GM19035 (cell line): ENCODE measurements at regions not wholly inside any gene's neighbourhood (a gene's known extent, or its start where the extent isn't known, plus 50 kb on each side); places are given as distances from the start of the nearest gene placed in this dataset.

Experiments
- ATAC-seq: cut with Tn5 transposase; IDR thresholded peaks from one replicate; pipeline ENCODE4 v1.9.1; 2021; ENCODE audit not compliant: unreplicated experiment

DNA sequence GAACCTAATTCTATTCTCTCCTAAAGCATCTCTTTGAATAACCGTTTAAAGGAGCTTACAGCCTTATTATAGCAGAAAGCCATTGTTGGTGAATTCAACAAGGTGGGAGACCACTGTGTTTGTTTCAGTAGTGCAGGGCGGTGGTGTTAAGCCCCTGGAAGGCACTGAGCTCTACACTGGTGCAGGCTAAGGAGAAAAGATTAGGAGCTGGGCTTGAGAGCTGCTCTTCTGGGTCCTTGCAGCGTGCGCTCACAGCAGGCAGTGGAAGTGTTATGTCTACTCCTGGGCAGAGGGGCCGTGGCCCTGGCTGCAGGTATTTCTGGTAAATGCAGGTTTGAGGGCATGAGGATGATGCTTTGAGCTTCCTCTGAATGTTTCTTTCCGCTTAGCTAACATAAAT is 361.2 kb downstream of the RNF144B start:
- no peak for ATAC-seq

DNA sequence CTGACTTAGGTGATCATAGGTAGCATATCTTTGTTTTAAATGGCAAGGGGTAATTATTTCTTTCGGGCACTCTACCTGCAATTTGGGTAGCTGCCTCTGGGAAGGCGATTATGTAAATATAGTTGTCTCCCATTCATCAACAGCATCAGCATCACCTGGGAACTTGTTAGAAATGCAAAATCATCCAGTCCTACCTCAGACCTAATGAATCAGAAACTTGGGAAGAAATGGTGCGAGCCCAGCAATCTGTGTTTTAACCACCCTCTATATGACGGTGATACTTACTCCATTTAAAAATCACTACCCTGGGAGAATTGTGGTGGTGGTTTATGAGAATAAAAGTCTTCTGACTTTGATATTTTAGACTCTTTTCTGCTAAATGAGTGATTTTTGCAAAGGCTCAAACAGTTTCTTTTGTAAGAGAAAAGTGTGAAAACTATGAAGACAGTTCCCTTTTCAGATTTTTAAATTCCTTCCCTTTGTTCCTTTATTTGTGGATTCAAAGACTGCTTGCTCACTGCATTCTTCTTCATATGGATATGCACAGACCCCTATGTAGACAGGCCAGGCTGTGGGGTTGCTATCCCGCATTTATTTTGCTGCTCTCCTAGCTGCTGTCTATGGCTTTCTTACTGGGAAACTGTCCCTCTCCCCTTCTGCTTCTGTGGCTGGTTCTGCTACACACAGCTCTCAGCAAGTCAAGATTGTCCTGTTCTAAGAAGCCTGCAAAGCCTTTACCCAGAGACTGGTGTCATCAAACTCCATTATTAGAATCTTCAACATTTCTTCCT is 365.3 kb downstream of the RNF144B start:
- no peak for ATAC-seq

DNA sequence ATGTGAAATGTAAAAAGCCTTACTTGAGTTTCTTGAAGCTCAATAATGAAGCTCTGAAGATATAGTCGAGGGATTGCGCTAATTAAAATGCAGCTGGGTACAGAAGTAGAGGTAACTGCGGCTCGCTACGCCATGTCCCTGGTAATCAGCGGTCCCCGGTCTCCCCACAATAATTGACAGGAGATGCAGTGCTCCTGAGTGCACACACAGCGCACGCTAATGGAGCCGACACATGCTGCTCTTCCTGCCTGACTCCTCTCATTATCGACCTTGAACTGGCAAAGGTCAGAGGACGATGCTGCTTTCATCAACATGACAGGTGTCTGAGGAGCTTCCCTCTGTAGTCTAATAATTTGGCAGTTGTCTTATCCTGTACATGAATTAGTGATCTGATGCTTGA is 365.9 kb downstream of the RNF144B start:
- ATAC-seq: no peak

DNA sequence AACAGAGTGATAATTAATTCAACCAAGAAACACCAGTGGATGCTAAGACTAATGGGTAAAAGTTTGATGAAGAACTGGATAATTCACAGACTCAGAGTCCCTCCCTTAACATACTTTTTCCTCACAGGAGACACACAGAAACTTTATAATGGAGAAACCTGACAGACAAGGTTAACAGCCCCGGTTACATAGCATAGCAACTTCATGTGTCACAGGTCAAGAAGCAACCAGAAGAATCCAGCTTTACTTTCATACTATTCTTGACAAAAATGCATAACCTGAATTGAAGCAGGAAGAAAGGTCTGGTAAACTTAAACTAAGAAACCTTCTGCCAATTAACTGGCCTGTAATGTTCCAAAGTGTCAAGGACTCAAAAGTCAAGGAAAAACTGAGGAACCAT is 375.9 kb downstream of the RNF144B start:
- ATAC-seq: no peak

DNA sequence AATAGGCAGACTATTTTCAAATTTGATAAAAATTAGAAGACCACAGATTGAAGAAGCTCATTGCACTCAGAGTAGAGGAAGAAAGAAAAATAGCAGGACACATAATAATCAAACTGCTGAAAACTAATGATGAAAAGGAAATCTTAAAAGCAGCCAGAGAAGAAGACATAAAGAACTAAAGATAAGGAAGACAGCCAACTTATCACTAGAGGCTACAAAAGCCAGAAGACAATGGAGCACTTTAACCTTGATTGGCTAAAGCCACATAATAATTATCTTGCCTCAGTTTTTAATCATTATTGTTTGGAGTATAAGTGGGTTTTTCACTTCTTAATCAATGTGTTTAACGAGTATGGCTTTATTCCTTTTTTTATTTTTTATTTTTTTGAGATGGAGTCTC is 397.6 kb downstream of the RNF144B start:
- no peak for ATAC-seq

DNA sequence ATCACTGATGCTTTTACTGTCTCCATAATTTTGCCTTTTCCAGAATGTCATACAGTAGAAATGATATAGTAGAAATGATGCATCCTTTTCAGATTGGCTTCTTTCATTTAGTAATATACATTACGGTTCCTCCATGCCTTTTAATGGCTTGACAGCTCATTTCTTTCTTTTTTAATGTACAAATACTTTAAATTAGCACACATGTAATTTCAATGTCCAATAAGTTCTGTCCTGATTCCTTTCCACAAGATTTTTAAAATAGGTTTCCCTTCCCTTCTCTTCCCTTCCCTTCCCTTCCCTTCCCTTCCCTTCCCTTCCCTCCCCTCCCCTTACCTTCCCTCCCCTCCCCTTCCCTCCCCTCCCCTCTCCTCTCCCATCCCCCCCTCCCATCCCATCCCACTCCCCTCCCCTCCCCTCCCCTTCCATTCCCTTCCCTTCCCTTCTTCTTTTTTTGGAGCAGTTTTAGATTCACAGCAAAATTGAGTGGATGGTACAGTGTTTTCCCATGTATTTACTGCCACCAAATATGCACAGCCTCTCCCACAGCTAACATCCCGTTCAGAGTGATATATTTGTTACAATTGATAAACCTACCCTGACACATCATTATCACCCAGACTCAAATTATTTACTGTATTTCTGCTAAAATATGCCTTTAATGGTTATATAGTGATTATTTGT is 398.8 kb downstream of the RNF144B start:
- no peak for ATAC-seq

DNA sequence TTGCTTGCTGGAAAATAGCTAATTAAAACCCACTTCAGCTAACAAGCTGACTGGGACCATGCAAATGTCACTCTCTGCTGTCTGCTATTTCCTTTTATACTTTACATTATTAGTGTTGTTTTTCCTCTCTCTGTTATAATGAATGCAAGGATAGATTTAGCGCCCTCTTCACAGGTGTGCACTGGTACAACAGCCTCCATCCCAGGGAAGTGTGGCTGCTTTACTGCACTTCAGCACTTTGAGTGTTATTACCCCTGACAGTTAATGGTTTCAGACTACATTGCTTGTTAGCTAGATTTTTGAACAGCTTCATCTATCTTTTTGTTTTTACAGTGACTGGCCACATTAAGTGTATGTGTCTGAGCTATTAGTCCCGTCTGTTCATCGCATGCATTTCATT is 405.7 kb downstream of the RNF144B start:
- ATAC-seq: no peak

DNA sequence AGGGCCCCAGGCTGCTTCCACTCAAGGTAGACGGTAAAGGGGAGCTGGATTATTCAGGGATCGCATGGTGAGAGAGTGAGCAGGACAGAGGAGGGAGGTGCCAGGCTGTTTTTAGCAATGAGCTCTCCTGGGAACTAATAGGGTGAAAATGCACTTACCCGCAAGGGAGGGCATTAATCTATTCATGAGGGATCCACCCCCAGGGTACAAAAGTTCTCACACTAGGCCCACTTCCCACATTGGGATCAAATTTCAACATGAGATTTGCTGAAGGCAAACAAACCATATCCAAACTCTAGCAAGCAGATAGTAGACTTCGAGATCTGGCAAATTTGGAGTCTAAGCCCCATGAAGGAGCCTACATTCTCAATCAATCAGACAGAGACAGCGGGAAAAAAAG is 408.6 kb downstream of the RNF144B start:
- ATAC-seq: no peak

DNA sequence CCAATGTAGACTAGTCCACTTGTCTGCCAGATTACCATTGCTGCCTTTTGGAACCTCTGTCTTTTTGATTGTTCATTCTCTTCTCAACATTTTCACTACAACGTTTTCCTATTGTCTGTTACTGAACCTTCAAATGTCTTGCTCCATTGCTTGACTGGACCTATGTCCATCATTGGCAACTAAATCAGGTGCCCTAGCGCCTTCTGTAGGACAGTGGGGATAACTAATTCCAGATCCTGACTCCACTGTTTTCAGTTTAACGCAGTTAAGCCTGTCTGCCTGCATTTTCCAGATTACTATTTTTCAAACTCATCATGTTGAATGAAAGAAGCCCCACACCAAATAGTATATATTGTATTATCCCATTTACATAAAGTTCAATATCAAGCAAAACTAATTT is 433.6 kb downstream of the RNF144B start:
- ATAC-seq: no peak

DNA sequence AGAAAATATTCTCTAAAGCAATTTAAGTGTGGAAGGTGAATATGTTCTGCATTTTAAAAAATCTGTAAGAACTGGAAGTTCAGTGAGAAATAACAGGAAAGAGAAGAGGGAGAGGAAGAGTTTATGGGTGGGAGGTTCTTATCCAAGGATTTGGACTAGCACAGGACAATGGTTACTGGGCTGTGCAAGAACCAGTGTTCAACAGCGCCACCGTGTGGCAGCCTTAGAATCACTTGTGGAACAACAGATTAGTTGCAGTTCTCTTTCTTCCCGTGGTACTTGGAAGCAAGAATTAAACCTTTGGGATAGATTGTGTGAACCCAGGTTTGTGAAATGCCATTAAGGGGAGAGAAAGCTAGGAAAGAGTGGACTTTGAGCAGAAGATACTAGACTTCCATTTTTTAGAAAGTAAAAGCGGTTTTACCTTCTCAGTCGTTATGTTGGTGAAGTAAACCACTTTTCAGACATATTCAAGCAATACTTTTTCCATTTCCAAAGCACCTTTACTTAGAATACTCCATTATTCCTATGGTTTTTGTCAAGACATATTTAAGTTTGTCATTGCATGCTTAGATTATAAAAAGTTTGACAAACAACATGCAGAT is 436.7 kb downstream of the RNF144B start:
- no peak for ATAC-seq

DNA sequence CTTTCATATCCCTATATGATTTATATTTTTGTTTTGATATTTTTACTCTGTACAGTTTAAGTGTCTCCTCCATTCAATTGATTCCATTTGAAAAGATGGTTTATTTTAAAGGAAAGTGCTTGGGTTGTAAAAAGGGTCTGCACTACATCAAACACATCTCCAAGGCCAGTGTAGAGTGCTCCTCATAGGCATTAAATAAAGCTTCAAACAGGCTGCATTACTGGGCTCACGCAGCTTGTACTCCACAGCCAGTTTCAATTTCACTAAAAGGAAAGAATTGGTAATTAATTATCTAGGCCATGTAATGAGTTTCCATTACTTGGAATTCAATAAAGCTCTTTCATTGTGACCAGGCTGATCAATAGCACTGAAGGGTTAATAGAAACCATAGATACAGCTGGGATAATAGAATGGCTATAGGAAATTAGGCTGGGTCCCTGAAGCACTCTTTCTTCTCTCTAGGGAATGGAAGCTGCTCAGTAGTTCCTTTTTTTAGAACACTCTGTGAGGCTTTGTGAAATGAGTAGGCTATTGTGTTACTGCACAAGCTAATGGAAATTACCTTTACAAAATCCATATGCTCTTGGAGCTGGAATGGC is 442.2 kb downstream of the RNF144B start:
- ATAC-seq: no peak

DNA sequence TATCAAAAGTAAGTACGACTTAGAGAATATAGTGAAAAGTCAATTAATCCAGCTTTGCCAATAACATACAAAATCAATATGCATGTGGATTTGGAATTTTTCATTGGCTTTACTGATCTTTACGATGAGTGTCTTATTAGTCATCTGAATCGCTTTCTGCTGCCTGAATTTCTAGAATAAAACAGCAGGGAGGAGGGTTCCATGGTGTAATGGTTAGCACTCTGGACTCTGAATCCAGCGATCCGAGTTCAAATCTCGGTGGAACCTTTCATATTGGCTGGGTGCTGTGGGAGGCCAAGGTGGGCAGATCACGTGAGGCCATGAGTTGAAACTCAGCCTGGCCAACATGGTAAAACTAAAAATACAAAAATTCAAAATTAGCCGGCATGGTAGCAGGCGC is 448.8 kb downstream of the RNF144B start:
- ATAC-seq: no peak

DNA sequence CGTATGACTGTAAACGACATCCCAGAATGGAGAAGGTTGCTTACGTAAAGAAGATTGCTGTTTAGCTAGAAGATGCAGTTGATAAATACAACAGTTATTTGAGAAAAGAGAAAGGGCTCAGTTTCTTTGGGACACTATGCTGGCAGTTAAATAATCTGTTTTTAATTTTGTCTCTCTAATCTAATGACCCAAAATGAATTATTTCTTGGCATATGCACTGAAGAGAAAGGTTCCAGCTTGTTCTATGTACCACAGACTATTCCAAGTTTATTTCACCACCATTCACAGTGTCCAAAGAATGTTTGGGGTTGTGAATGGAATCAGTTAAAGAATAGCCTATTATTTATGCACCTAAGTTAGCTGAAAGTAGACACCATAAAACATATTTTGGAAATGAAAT is 449.9 kb downstream of the RNF144B start:
- no peak for ATAC-seq

DNA sequence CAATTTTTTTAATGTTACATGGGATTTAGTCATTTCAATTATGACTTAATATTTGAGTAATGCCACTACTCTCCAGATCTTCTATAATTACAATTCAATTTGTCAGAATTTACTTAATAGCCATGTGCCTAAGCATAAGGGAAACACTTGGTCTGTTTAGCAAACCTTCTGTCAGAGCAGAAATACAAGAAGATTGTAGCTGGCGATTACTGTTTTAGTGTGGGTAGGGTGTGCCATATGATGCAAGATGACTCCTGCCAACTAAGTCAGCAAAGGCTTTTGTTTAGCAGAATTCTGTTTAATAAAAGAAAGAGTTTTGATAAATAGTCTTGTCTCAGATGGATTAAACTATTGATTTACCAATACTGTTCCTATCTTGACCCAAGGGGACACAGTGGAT is 455.4 kb downstream of the RNF144B start:
- ATAC-seq: no peak

DNA sequence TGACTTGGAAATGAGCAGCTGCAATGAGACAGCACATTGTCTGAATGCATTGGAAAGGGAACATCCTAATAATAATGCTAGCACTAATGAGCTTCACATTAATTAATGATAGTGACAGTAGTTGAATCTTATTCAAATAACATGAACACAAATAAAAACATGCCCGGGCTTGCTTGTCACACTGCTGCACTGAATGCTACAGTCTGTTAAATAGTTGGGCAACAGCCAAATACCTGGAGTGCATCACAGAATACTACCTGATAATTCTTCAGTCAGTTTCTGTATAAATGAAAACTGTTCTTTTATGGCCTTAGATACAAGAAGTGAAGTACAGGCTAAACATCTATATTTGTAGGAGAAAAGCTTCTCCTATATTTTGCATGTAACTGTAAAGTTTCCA is 458.7 kb downstream of the RNF144B start:
- ATAC-seq: no peak

DNA sequence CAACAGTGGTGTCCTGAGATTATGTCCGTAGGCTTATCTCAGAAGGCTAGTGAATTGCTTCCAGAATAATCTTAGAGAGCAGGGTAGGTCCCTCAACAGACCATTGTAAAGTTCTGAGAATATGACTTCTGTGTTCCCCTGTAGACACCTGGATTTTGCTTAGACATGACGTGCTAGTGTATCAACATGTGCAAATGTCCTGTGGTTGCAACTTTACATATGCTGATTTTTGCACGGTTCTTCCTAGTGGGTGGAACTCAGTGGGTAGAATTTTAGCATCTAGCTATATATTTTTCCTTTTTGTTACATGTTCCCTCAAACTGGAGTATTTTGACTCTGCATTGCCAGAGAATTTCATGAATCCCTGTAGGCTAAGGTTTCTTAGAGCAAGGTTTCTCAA is 459.2 kb downstream of the RNF144B start:
- ATAC-seq: no peak

DNA sequence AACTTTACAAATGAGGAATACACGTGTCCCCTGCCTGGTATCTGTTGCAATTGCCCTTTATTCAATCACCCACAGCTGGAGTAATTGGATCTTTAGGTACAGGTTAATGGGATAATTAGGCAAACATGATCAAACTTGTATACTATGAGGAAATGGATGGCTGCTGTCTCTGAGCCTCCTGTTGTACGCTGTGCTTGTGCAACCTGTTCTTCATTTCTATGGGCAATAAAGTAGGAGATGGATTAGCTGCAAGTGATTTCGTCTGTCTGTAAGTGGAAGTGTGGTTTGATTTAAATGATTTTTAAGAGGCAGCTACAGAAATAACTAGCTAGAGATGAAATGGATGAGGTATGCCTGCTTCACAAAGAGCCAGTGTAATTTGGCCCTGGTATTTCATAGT is 474.1 kb downstream of the RNF144B start:
- ATAC-seq: no peak

DNA sequence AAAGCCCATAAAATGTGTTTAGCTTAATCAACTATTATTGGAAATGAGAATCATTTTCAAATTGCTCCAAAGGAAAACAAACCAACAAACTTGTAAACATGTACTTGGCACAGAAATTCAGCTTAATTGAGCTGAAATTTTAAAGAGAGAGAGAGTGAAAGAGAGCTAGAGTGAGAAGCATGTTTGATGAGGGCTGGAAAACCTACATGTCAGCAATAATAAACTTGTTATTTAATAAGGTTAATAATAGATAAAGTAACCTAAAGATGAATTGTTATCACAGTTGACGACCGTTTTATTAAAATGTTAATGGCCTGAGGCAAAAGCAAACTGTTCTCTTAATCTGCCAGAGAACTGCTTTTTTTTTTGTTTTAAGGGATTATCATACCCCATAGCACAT is 496.1 kb downstream of the RNF144B start:
- no peak for ATAC-seq

DNA sequence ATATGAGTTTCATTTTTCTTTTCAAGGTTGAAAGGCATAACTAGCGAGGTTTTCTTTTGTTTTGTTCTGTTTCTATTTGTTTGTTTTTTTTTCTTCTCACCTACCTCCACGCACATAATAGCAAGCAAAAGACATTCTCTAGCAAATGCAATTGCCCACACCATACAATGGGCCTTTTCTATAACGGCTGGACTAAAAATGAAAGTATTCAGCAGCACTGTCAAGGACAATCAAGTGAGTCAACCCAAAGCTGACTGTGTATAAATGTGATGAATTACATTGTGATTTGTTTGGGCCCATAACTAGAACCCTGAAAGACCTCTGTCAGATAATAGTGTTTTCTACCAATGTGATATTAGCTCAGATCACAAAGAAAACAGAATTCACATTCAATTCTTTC is 496.7 kb downstream of the RNF144B start:
- ATAC-seq: no peak

DNA sequence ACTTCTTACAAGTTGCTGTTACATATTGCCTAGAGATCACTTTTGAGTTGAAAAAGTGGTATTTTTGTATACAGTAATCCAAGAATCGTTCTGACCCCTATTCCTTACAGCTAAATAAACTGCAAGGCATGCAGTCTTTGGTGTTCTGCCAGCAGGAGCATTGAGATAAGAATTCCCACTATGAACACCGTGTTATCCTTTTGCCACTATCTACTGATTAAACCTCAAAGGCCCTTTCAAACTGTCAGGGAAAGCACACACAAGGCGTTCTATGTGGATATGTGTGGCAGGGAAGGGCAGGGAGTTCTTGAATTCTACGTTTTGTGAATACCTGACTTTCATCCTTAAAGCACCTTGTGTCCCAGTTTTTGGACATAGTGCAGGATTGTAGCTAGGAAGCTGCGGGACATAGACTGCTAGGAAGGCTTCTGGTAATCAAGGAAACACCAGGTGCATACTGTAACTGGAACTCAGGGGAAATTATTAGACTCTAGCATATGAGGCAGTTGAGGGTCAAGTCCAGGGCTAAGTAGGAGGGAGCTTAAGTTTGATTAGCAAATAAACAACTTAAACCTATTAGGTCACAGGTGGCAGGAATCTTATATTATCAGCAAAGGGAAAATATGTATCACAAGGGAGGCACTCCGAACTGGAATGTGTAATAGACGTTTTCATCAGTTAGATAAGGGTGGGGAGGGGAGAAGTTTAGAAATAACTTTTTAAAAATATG is 506.6 kb downstream of the RNF144B start:
- ATAC-seq: no peak

DNA sequence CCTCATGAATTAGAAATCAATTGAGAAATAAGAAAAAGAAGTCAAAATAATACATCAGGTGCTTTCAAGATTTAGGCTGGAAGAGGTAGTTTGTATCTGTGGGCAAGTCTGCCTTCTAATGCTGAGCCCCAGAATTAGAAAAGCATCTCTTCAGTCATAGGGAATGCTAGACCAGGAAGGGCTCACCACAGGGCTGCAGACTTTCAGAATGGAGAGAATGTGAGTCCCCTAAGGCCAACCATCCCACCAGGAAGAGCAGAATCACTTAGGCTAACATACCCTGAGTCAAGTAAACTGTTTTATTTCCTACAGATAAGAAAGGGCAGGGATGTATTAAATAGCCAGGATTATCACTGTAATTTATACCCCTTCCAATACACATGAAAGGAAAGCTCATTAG is 510.2 kb downstream of the RNF144B start:
- ATAC-seq: no peak
